ENCODE measurements at regions not wholly inside any gene's neighbourhood (a gene's known extent, or its start where the extent isn't known, plus 50 kb on each side); places are given as distances from the start of the nearest gene placed in this dataset.

DNA sequence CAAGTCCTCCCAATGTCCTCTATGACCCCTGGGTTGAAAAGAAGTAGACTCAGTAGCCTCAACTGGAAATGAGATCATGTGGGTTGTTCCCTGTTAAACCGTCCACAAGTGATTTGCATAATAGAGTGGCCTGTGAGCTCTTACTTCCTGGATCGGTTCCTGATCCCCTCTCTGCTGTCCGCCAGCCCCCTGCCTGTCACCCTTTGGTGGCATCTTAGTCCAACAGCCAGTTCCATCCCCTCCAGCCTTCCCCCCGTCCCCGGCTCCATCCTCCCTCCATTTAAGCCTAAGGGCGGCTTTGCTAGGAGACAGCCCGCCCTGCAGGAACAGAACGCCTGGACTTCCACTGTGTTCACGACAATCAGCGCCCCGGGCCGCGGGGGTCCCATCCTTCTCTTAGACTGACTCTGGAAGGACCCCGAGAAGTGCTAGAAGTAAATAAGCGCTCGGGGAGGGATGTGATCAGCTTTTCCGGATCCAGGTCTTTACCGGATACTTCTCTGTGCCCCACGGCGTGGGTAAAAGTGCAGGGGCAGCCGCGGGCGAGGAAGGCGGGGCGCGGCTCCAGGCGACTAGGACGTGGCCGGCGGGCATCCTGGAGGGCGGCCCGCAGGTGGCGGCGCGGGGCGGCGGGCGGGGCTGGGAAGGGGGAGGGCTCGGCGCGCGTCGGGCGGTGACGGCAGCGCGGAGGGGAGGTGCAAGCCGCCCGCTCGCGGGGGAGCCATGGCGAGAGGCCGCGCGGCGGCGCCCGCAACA lies 51.2 kb upstream of the ULK4 start:
- DNase-seq (ENCODE audit: low spot score) = peak; percentile 70

DNA sequence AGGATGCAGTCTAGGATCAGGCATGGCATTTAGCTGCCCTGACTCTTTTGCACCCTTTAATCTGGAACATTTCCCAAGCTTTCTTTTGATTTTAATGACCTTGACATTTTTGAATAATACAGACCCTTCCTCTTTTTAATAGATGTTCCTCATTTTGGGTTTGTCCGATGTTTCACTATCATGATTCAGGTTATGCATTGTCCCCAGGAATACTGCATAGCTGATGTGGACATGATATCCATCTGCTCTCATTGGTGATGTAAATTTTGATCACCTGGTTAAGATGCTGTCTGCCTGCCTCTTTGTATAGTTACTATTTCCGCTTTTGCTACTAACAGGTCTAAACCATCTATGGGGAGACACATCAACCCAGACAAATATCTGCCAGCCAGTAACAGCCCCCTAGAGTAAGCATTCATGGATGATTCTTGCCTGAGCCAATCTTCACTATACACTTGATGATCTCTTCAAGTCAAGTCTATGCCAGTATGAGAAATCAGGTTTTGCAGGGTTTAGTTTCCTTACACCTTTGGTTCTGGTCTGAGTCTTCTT lies 50.6 kb upstream of the ULK4 start:
- peak; percentile 40 for DNase-seq (ENCODE audit: low spot score)
